Uterus (tissue), 2 donors: ENCODE measurements at regions not wholly inside any gene's neighbourhood (a gene's known extent, or its start where the extent isn't known, plus 50 kb on each side); places are given as distances from the start of the nearest gene placed in this dataset.

ENCODE experiments used
- POLR2A ChIP-seq, 2 donors: fragments of 450-650 bp; IDR thresholded peaks; one replicate each; pipeline ENCODE4 v1.6.1; 2016; ENCODE audit warnings: antibody characterized with exemption in 2 of 2, mild to moderate bottlenecking in 1 of 2, moderate library complexity in 1 of 2
- TF ChIP-seq, protein P1 (sequence below), 4 experiments: fragments of 200-600 bp in 2 of 4; fragments of 450-650 bp in 2 of 4; sonication (generic) in 2 of 4; IDR thresholded peaks; one replicate each; pipeline ENCODE4 v1.5.1; 2016 to 2019; ENCODE audit warnings: antibody characterized with exemption in 4 of 4, mild to moderate bottlenecking in 2 of 4, moderate library complexity in 1 of 4

DNA sequence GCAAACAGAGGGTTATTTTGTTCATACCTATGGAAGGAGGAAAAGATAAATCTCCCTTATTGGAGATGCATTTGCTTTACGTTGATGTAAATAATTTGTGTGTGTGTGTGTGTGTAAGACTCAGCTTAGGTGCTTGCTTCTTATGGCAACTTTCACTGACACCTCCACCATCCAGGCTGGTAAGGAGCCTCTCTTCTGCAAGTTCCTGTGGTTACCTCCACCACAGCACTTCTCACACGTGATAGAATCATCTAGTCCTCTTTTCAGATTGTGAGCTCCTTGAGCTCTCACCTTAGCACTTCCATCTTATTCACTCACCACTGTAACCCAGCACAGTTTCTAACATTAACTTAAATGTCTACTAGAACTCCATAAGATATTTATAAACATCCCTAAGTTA is 553.7 kb downstream of the FGF13 start:
- TF ChIP-seq, protein P1, sequence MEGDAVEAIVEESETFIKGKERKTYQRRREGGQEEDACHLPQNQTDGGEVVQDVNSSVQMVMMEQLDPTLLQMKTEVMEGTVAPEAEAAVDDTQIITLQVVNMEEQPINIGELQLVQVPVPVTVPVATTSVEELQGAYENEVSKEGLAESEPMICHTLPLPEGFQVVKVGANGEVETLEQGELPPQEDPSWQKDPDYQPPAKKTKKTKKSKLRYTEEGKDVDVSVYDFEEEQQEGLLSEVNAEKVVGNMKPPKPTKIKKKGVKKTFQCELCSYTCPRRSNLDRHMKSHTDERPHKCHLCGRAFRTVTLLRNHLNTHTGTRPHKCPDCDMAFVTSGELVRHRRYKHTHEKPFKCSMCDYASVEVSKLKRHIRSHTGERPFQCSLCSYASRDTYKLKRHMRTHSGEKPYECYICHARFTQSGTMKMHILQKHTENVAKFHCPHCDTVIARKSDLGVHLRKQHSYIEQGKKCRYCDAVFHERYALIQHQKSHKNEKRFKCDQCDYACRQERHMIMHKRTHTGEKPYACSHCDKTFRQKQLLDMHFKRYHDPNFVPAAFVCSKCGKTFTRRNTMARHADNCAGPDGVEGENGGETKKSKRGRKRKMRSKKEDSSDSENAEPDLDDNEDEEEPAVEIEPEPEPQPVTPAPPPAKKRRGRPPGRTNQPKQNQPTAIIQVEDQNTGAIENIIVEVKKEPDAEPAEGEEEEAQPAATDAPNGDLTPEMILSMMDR (IDR thresholded peaks at IDR 0.05) = no peak
- TF ChIP-seq POLR2A (IDR thresholded peaks at IDR 0.05) = no peak
